Breast epithelium (tissue), 4 donors: ENCODE measurements at regions not wholly inside any gene's neighbourhood (a gene's known extent, or its start where the extent isn't known, plus 50 kb on each side); places are given as distances from the start of the nearest gene placed in this dataset.

Source experiments
- DNase-seq, 2 donors: peaks; one replicate each; pipeline ENCODE4 v3.0.0-alpha.2; 2019; ENCODE audit warnings: low spot score in 2 of 2
- H3K27ac ChIP-seq, 2 donors: fragments of 200-600 bp; sonication (generic) in 1 of 2; one replicate each; pipeline ENCODE4 v1.5.1; 2016 to 2019; ENCODE audit warnings: mild to moderate bottlenecking in 1 of 2
- H3K27me3 ChIP-seq, 2 donors: fragments of 200-600 bp; sonication (generic) in 1 of 2; one replicate each; pipeline versions ENCODE4 v1.5.1 to v1.6.0; 2017 to 2019; ENCODE audit warnings: control low read depth in 1 of 2, mild to moderate bottlenecking in 1 of 2
- H3K36me3 ChIP-seq: fragments of 200-600 bp; one replicate; pipeline ENCODE4 v1.5.1; 2019
- H3K4me1 ChIP-seq, 2 donors: fragments of 200-600 bp; sonication (generic); one replicate each; pipeline ENCODE4 v1.5.1; 2016 to 2019; ENCODE audit warnings: control low read depth in 1 of 2
- H3K4me3 ChIP-seq, 3 donors: fragments of 200-600 bp; sonication (generic); 1 replicate in 2 of 3; 2 replicates in 1 of 3; pipeline ENCODE4 v1.5.1; 2016 to 2019; ENCODE audit warnings: mild to moderate bottlenecking in 3 of 3, moderate library complexity in 2 of 3
- H3K9me3 ChIP-seq, 2 donors: fragments of 200-600 bp; sonication (generic) in 1 of 2; one replicate each; pipeline ENCODE4 v1.5.1; 2016 to 2019; ENCODE audit warnings: control low read depth in 1 of 2
- POLR2A ChIP-seq: fragments of 450-650 bp; IDR thresholded peaks from one replicate; pipeline ENCODE4 v1.6.1; 2016; ENCODE audit warnings: antibody characterized with exemption, mild to moderate bottlenecking, moderate library complexity
- POLR2AphosphoS5 ChIP-seq, 3 donors: sonication (generic); formaldehyde crosslinking; IDR thresholded peaks; one replicate each; pipeline ENCODE4 v1.6.1; 2017; ENCODE audit warnings: antibody characterized with exemption in 3 of 3
- intact Hi-C: fragments of 100-400 bp; cut with DNase I; formaldehyde crosslinking; loops from one replicate; pipeline ENCODE4 v1.15.1; 2023; ENCODE audit warnings: low total_unique reads
- TF ChIP-seq, protein P1 (sequence below), 3 donors: fragments of 450-650 bp; IDR thresholded peaks; one replicate each; pipeline ENCODE4 v1.5.1; 2016 to 2017; ENCODE audit warnings: antibody characterized with exemption in 3 of 3, mild to moderate bottlenecking in 3 of 3, moderate library complexity in 3 of 3

DNA sequence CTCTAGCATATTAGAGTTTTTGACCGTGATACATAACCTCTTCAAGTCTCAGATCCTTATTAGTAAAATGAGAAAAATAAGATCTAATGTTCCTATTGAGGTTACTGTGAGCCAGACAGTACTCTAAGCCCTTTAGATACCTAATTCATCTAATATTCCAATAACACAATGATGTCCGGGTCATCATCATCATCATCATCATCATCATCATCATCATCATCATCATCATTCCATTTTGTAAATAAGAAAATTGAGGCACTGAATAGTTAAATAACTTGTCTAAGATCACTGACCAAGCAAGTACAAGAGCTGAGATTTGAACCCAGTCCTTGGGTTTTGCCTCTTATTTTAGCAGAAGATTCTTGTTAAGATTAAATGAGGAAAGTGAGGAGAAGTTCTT lies 643.0 kb downstream of the HDGFL1 start:
- no peak for DNase-seq
- H3K36me3 ChIP-seq: no peaks in the 10 kb centered on the region
- H3K27me3 ChIP-seq: no peaks in the 10 kb centered on the region
- no peak overlapping the region for H3K27ac ChIP-seq
- intact Hi-C loops: no loop called here
- H3K9me3 ChIP-seq: no peaks in the 10 kb centered on the region
- no peak overlapping the region for H3K4me3 ChIP-seq
- no peak for TF ChIP-seq POLR2A
- no peak for TF ChIP-seq POLR2AphosphoS5 (IDR thresholded peaks at IDR 0.05)
- TF ChIP-seq, protein P1, sequence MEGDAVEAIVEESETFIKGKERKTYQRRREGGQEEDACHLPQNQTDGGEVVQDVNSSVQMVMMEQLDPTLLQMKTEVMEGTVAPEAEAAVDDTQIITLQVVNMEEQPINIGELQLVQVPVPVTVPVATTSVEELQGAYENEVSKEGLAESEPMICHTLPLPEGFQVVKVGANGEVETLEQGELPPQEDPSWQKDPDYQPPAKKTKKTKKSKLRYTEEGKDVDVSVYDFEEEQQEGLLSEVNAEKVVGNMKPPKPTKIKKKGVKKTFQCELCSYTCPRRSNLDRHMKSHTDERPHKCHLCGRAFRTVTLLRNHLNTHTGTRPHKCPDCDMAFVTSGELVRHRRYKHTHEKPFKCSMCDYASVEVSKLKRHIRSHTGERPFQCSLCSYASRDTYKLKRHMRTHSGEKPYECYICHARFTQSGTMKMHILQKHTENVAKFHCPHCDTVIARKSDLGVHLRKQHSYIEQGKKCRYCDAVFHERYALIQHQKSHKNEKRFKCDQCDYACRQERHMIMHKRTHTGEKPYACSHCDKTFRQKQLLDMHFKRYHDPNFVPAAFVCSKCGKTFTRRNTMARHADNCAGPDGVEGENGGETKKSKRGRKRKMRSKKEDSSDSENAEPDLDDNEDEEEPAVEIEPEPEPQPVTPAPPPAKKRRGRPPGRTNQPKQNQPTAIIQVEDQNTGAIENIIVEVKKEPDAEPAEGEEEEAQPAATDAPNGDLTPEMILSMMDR (IDR thresholded peaks at IDR 0.05): no peak
- no peaks in the 10 kb centered on the region for H3K4me1 ChIP-seq

DNA sequence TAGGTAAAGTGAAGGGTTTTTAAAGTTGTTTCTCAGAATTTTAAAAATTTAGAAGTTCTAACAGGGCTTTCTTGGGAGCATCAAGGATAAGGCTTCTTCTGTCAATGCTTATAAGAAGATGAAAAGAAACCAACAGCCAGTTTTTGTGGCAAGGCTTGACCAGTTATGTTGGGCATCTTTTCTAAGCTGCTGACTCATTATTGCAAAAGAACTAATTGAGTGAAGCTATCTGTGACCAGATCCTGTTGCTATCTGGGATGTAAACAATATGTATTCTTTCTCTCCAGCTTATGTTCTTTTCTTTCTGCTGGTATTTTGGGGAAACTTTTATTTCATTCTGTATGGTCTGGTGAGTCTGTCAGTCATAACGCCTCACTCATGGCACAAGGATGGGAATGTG lies 643.8 kb downstream of the HDGFL1 start:
- no peak for DNase-seq
- intact Hi-C loops: no loop called here
- no peak overlapping the region for H3K27ac ChIP-seq
- no peaks in the 10 kb centered on the region for H3K36me3 ChIP-seq
- H3K4me3 ChIP-seq: no peak overlapping the region
- no peaks in the 10 kb centered on the region for H3K9me3 ChIP-seq
- TF ChIP-seq, protein P1 (IDR thresholded peaks at IDR 0.05): no peak
- TF ChIP-seq POLR2A (no peak), POLR2AphosphoS5 (IDR thresholded peaks at IDR 0.05) (no peak)
- H3K4me1 ChIP-seq: no peaks in the 10 kb centered on the region
- no peaks in the 10 kb centered on the region for H3K27me3 ChIP-seq

DNA sequence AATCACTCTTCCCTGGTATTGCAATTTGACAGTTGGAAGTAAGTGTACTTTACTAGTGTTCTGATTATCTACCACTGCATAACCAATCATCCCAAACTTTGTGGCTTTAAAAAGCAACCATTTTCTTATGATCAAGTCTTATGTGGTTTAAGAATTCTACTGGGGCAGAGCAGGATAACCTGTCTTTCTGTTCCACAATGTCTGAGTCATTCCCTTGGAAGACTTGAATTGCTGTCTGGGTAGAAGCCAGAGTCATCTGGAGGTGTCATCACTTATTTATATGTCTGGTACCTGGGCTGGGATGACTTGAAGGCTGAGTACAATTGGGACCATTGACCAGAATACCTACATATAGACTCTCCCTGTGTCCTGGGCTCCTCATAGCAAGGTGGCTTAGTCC lies 644.3 kb downstream of the HDGFL1 start:
- Histone ChIP-seq H3K4me3 (no peak overlapping the region), H3K36me3 (no peaks in the 10 kb centered on the region), H3K27me3 (no peaks in the 10 kb centered on the region), H3K4me1 (no peaks in the 10 kb centered on the region), H3K27ac (no peak overlapping the region), H3K9me3 (no peaks in the 10 kb centered on the region)
- intact Hi-C loops: no loop called here
- no peak for DNase-seq
- TF ChIP-seq POLR2A (no peak), POLR2AphosphoS5 (IDR thresholded peaks at IDR 0.05) (no peak)
- TF ChIP-seq, protein P1 (IDR thresholded peaks at IDR 0.05): no peak

DNA sequence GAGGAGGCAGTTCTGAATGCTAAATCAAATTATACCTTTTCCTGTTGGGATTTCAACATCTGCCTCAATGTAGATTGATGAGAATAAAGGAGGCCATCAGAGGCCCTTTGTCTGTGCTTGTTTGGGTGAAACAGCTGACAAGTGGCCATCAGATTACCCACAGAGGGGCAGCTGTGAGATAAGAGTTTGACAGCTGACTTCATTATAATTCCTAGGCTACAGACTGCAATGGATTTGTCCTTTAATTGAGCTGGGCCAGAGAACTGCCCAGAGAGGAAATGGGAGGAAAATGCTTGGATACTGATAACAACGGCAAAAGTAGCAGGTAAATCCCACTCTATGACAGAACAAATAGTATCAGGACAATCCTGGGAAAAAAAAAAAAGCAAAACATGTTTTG lies 649.4 kb downstream of the HDGFL1 start:
- intact Hi-C loops: no loop called here
- TF ChIP-seq, protein P1 (IDR thresholded peaks at IDR 0.05): no peak
- TF ChIP-seq POLR2A (no peak), POLR2AphosphoS5 (IDR thresholded peaks at IDR 0.05) (no peak)
- Histone ChIP-seq H3K27ac (no peak overlapping the region), H3K27me3 (no peaks in the 10 kb centered on the region), H3K36me3 (peaks cover 4% of the 10 kb centered on the region), H3K9me3 (peaks cover 0 to 14% of the 10 kb centered on the region in 2 donors), H3K4me3 (no peak overlapping the region), H3K4me1 (no peaks in the 10 kb centered on the region)
- no peak for DNase-seq

DNA sequence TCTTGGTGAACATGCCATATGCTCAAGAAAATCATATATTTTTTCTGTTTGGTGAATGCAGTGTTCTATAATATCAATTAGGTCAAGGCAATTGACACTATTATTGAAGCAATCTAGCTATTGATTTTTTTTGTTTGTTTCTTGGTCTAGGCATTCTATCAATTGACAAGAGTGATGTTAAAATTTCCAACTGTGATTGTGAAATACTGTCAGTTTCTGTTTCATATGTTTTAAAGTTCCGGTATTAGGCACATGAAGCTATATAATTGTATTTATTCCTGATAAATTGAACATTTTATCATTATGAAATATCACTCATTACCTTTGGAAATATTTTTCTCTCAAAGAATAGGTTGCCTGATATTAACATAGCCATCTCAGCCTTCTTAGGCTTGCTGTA lies 653.4 kb downstream of the HDGFL1 start:
- H3K9me3 ChIP-seq: peaks cover 0 to 14% of the 10 kb centered on the region in 2 donors
- no peak for DNase-seq

More for the DNA sequence above, 653.4 kb downstream of the HDGFL1 start:
- peaks cover 4% of the 10 kb centered on the region for H3K36me3 ChIP-seq
- intact Hi-C loops: no loop called here
- no peak overlapping the region for H3K4me3 ChIP-seq
- TF ChIP-seq POLR2A (no peak), POLR2AphosphoS5 (IDR thresholded peaks at IDR 0.05) (no peak)
- TF ChIP-seq, protein P1 (IDR thresholded peaks at IDR 0.05): no peak
- H3K27ac ChIP-seq: no peak overlapping the region
- H3K4me1 ChIP-seq: no peaks in the 10 kb centered on the region
- H3K27me3 ChIP-seq: no peaks in the 10 kb centered on the region
